NCI-H345 treated with DMSO at 0.1 percent for 48 hours (cell line): ENCODE measurements at regions not wholly inside any gene's neighbourhood (a gene's known extent, or its start where the extent isn't known, plus 50 kb on each side); places are given as distances from the start of the nearest gene placed in this dataset.

Experiments used
- DNase-seq: peaks from one replicate; lab custom pipeline; 2025; ENCODE audit not compliant: unreplicated experiment; lab: John Stamatoyannopoulos, UW

DNA sequence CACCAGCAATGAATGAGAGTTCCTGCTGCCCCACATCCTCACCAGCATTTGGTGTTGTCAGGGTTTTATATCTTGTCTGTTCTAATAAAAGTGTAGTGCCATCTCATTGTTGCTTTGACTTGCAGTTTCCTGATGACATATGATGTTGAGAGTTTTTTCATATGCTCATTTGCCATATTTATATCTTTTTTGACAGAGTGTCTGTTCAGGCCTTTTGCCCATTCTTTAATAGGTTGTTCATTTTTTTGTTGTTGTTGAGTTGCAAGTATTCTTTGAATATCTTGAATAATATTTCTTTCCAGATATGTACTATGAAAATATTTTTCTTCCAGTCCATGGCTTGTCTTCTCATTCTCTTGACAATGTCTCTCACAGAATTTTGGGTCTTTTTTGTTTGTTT, 111.7 kb upstream of the KCNJ15 start:
- no peak for DNase-seq

DNA sequence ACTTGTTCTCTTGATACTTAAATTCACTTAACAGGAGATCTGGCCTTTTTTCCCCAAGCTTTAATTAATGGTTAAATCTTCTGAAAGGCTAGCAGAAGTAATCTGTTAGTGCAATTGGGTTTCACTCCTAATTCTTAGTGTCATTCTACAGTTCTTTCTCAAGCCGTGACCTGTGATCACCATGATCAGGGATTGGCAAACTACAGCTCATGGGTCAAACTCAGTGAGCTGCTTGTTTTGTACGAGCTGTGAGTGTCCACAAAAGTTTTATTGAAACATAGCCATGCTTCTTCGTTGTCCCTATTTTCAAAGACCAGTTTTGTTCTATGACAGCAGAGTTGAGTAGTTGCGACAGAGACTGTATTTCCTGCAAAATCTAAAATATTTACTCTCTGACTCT, 109.4 kb upstream of the KCNJ15 start:
- DNase-seq: no peak

DNA sequence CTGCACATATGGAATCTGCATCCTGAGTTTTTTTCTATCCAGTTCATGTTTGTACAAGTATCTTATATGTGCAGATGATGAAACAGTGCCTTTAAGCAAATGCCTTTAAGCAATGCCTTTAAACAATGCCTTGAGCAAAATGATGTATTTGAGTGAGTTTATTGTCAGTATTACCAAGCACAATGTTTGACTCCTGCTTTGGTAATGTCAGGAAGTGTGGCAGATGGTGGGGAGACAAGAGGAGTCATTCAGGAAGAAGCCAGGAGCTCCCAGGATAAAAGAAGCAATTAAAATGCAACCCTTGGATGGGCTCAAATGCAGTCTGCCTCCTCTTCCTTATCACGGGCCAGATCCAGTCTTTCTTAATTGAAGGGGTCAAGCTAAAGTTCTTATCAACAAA, 108.7 kb upstream of the KCNJ15 start:
- no peak for DNase-seq

DNA sequence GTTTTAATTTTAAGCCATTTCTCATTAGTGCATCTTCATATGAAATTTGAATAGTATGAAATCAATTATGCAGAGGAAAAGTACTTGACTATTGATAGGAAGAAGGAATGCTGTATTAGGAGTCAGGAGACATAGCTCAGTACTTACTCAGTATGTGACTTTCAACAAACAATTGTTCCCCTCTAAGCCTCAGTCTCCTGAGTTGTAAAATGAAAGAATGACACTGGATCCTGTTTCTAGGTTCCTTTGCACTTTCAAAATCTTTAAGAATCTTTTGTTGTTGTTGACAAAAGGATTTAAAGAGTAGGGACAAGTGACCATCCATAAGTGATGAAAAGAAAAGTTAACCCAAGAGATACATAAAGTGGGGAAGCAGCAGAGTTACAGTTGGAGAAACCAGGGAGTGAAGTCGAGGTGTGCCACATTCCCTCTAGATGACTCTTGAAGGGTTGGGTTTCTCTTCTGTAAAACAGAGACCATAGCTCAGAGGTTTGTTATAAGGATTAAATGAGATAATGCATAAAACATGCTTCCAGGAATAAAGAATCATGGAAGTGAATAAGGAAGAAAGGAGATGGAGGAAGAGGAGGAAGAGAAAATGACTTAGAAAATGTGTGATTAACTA, 105.7 kb upstream of the KCNJ15 start:
- DNase-seq: no peak

DNA sequence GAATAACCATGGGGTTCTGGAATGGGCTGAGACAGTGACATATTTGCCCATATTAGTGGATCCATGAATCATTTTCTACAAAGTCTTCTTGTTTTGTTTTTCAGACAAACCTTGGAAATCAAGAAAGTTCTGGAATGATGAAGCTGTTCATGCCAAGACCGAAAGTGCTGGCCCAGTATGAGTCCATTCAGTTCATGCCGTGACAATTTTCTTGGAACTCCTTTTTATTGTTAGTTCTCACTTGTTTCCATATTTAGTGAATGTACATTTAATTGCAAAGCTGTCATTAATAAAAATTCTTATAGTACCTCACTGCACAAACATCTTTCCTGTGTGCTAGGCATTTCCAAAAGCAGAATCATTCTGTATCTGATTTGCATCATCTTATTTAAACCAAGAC, 100.6 kb upstream of the KCNJ15 start:
- DNase-seq: no peak

DNA sequence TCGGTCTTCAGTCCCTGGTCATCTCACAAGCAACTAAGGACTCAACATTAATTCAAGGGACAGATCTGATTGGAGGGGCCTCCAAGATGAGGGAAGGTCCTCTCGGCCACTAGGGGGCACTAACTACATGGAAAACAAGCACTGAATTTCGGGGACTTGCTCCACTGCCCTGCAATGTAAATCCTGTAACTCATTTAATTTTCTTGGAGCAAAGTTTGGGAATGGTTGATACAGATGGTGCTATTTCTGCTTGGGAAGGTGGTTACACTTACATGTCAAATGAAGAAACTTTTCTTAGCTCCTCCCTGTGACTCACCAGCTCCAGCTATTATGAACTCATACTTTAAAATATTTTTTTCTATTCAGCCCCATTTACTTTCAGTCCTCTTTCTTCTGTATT, 97.4 kb upstream of the KCNJ15 start:
- DNase-seq: peak; percentile 16

DNA sequence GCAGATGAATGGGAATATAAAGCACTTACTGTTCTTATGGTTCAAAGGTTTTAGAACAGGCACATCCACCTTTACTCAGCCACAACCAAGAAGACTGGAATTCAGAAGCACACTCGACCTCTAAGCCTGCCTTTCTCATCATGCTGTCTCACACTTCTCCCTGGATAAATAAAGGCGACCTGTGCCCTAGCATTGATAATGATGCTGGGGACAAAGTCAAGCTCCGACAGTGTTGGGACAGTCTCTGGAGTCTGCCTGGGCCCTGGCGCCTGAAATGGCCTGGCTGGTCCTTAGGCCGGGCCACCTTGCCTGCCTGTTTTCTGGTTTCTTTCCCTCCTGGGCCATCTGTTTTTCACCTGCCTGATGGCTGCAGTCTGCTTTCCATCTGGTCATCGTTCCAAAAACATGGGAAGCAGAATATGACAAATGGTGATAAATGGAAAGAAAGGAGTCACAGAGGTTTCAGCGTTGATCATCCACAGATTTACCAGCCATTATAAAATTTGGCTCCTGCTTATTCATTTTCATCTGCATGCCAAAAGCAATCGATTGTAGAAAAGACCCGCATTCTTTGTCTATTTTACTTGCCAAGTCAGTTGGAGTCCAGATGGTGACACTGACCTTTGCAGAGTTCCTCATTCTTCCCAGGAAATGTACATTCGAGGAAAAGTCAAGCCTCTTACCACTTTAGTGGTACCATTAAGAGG, 91.2 kb upstream of the KCNJ15 start:
- DNase-seq: no peak

DNA sequence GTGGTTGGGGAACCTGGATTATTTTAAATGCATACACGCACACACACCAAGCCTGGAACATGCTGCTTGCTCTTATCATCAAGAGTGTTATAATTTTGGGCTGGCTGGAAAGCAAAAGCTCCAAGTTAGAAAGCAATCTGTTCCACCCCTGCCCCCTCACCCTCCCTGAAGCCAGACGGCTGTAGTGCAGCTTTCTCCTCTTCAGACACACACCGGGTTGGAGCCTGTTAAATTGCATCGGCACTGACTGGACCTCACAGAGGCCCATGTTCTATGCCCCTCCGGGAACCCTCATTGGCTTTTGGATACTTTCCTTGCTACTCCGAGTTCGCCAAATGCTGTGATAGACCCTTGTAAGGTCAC, 90.6 kb upstream of the KCNJ15 start:
- DNase-seq: no peak

DNA sequence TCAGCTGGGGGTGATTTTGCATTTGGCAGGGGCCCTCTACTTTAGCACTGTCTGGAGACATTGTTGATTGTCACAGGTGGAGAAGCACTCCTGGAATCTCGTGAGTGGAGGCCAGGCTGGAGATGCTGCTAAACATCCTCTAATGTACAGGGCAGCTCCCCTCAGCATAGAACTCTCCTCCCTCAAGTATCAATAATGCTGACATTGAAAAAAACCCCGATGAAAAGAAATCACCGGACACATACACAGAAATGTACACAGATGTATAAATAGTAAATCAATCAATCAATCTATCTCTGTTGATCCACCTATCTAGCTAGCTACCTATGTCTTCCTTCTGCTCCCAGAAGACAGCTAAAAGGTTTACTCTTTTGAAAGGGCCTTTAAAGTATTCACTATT, 89.4 kb upstream of the KCNJ15 start:
- DNase-seq: no peak

DNA sequence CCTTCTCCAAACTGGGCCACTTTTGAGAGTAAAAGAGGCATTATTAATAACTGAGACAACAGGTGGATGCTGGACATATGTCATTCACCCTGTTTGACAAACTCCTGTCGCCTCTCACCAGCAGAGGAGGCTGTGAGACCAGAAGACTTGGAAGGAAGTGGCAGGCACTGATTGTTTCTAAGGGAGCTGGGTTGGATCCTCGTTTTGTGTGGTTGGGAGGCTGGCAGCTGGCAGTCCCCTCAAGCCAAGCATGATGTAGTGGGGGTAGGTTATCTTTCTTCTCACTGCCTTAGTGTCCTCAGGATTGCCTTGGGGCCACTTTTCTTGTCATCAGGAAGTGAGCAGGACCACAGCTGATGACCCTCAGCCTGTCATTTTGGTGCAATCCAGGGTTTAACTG, 86.5 kb upstream of the KCNJ15 start:
- no peak for DNase-seq

DNA sequence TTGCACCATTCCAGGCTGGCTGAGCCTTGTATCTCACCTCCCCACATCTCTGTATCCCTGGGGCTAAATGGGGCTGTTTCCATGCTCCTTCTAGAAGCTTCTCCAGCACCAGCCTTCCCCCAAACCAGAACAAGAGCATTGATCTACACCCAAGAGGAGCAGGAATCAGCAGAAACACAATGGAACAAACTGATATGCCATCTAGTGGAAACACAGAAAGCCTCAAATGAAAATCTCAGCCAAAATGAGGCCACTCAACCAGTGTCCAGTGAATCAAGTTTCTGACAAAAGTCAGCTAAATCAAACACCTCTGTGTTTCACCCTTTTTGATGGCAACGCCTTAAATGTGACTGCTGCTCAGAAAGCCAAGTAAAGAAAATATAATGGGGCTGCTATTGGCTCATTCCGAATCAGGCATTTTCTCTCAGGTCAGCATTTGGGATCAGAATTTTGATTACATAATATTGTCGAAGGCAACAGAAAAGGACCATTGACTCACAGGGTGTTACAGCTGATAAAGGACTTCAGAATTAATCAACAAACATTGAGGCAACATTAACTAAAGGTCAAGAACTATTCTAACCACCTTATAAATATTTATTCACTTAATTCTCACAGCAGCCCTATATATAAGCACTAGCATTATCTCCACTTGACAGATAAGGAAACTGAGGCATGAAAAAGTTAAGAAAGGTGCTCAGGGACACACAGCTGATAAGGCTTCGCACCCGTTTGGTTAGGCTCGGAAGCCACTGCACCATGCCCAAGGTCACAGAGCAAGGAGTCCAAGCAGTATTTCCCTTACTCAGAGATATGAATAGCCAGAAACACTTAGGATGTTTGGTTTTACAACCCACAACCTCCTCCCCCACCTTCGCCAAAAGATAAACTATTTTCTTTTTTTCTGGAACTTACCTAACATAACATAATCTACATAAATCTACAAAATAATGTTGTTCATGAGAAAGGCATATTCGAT, 85.8 kb upstream of the KCNJ15 start:
- no peak for DNase-seq

DNA sequence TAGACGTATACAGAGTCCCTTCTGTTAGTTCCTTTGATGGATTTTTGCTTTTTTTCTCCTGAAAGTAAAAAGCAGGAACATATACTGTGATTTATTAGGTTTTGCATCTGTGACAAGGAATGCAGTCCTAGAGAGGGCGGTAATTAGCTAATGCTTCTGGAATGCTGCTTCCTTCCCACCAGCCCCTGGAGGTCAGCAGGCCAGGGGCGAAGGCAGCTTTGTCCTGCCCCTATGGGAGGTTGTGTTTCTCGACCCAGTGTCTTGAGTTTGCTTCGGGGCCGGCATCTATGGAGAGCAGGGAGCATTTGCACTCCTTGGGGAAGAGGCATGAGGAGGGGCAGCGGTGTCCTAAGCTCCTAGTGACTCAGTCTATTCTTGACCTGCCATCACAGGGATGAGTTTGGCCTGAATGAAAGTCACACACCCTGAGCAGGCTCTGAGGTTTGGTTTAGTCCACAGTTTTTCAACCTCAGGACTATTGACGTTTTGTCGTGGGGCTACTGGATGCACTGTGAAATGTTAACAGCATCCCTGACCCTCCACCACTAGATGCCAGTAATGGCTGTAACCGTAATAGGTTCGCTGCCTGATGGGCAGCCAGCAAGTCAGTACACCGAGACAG, 85.0 kb upstream of the KCNJ15 start:
- DNase-seq: no peak

DNA sequence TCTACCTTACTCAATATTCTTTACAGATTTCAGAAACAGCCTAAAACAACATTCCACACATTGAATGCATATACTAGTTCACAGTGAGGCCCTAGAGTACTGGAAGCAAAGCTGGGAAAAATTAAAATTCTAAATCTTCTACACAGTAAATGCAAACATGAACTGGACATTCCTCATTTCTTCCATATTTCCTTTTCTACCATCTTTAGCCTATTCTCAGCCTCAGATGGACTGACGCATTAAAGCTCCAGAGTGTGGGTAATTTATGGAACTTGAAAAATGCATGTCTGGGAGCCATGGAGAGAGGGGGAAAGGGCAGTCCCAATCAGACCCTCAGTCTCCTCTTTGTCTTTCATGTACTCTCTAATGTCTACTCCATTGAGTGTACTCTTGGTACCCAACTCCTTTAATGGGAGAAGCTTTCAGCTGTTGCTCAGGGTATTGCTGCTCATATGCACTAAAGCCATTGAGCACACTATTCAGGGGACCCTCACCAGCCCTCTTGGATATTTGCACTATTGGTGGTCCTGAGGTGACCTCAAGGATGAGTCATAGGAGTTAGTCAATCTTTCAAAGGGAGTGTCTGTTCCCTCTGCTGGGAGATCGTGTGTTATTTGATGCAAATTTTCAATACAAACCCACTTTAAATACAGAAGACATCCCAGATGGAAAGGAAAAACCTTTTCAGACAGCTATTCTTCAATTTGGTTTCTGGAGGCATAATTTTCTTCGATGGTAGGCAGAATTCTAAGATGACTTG, 83.3 kb upstream of the KCNJ15 start:
- DNase-seq: no peak

DNA sequence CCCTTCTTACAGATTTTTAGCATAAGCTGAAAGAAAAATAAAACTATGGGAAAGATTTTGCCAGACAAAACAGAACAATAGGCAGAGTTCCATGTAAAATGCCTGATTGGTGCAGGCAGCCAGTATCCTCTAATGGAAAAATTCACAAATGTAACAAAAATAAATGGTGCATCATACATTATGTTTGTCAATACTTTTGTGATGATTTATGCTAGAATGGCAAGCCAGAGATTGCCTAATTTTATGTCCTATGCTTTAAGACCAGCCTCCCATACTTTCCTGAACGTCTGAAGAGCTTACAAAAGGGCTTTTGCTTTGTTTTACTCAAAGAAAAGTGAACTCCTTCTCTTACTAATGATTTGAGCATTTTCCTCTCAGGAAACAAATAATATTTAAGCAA, 81.5 kb upstream of the KCNJ15 start:
- no peak for DNase-seq

DNA sequence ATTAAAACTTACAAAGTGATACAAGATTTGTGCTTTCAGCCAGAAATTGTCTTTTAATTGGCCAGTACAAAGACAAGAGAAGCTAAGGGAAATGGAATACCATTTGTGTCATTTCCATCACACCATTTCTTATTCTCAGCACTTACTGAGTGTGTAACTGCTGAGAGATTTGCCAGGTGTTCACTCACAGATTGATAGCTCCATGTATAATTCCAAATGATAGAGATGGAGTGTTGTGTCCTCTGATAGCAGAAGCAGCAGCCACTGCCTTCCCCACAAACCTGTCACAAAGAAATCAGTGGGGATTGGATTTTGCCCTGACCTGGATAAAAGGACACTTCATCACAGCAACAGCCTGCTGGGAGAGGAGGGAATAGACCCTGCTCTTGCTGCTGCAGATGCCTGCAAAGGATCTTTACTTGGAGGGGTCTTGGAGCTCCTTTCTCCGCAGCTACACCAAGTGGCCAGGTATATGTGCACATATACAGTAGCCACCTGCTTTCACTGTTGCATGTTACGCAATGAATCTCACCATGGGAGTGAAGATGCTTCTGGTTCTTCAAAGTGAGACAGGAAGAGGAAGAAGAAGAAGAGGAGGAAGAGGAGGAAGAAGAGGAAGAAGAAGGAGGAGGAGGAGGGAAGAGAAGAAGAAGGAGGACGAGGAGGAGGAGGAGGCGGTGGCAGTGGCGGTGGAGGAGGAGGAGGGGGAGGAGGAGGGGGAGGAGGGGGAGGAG, 78.7 kb upstream of the KCNJ15 start:
- DNase-seq: no peak

DNA sequence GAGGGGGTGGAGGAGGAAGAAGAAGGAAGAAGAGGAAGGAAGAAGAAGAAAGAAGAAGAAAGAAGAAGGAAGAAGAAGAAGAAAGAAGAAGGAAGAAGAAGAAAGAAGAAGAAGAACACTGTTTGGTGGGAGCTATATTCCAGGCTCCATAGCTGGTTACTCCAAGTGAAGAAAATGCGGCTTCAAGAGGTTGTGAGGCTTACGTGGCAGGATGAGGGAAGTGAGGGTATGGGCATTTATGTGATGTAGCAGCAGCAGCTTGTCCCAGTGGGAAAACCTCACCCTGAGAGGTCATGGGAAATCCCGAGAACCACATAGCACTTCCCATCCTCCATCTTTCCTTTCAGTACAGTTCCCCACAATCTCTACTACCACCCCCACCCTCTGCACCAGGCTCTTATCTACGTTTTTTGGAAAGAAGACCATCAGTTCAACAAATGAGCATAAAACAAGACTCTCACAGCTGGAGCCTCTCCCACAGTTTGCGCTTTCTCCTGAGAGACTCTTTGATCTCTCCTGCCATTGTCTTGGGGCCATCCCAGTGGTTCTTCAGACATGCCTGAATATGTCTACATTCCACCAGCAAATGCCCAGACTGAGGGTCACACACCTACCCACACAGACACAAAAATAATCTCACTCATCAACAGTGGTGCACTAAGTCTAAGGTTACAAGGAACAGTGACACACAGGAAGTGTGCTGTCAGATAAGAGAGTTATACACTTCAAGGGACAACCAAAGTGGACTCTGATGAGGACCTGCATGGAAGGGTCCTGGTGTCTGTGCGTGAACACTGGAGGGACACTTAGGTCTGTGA, 77.9 kb upstream of the KCNJ15 start:
- DNase-seq: no peak

DNA sequence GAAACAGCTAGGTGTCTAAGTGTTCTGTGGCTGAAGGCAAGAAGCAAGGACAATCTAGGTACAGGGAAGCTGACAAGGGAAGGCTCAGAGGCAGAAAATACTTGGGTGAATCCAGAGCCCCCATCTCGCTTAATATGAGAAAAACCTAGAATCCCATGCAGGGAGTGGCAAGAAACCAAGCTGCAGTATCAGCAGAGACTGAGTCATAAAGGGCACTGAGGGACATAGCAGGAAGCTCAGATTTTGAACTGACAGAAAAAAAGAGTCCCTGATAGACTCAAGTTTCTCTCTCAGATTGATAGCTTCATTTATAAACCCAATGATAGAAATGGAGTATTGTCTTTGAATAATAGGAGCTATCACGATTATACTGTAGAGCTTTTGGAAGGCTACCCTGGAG, 77.3 kb upstream of the KCNJ15 start:
- no peak for DNase-seq

DNA sequence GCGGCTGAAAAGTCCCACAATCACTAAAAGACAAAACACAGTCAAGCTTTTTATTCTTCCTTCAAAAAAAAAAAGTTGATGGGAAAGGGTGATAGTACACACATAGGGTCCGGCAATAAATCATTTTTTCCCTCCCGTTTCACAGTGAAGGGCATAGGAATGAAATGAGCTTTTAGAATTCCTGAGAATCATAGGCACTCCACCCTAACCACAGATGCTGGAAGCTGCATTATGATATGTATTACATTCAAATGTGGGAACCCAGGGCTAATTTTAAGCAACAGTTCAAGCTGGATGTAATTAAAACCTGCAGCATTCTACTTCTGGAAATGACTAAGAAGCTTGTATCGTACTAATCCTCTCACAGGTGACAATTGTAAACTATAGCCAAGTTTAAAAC, 75.7 kb upstream of the KCNJ15 start:
- no peak for DNase-seq

DNA sequence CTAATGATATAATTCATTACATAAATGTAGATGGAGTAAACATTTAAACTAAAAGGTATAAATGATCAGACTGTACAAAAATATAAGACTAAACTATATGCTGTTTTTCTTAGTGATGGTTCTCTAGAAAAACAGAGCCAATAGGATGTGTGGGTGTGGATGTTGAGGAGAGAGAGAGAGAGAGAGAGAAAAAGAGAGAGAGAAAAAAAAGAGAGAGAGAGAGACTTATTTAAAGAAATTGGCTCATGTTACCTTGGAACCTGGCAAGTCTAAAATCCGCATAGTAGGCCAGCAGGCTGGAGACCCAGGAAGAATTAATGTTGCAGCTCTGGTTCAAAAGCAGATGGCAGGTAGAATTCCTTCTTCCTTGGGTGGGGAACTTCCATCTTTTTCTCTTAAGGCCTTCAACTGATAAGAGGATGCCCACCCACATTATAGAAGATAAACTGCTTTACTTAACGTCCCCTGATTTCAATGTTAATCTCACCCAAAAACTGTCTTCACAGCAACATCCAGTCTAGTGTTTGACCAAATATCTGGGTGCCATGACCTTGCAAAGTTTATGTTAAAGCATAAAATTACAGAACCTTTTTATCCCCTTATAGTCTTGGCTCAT, 74.3 kb upstream of the KCNJ15 start:
- no peak for DNase-seq
